Putamen (tissue), 1 donor: ENCODE measurements at regions not wholly inside any gene's neighbourhood (a gene's known extent, or its start where the extent isn't known, plus 50 kb on each side); places are given as distances from the start of the nearest gene placed in this dataset.

Experiments used
- DNase-seq: peaks from one replicate; pipeline ENCODE4 v3.0.0-alpha.2; 2016; ENCODE audit warnings: low spot score

DNA sequence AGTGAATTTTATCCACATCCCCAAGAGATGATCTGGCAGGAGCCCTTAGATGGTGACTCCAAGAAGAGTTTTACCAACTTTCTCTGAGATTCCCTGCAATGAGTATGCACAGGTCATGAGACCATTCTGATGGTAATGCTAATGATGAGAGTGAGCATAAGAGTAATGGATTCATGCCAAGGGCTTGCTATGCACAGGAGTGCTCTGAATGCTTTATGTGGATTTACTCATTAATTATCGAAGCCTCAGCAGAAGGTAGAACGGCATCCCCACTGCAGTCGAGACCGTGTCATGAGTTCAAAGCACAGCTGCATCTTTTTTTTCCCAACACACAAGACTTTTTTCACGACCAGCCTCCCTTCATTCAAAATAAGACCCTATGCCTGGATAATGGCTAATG is 355.0 kb downstream of the RAB28 start:
- no peak for DNase-seq

DNA sequence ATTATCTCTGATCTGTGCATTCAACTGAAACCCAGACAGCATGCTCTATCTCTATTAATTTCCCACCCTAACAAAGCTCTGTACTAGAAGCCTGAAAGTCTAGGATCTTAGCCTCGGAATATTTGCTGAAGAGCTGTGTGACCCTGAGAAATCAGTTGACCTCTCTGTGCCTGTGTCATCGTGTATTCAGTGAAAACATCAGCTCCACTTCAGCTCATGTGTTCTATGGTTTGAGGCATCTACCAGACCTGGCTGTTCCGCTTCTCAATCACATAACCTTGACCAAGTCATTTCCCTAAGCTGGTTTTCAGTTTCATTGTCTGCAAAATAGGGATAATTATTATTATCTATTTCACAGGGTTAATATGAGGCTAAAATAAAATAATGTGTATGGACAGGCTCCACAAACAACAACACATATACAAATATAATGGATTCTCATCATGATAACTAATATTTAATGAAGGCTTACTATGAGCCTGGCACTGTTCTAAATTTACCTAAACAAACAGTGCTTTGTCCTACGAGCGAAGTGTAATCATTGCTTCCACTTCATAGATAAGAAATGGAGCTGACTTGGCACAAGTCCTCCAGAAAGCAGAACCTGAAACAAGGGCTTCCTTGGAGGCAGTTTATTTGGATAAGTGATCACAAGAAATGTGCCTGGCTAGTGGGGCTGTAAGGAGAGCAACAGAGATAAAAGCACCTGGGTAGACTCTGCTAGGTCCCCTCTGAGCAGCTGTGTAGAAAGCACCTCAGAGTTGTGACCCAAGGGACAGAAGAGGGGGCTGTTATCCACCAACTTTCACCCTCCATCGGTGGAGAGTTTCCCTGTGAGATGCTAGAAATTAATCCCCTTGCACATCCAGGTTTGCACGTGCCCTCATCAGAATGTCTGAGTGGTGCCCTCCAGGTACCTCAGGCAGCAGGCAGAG is 356.9 kb downstream of the RAB28 start:
- DNase-seq: no peak

DNA sequence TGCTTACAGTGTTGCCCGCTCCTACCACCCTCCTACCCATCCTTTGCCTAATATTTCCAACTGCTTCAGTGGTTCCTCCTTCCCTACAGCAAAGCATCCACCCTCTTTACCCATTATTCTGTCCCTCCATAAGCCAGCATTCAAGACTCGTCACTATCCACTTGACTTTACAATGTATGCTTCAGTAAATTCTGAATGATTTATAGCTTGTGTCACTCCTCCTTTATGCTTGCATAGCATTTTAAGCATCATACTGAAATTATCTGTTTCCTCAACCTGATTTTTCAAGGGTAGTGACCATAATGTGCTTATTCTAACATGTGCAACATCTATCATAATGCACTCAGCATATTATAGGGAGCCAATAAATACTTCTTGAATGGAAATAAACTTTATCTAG is 365.5 kb downstream of the RAB28 start:
- DNase-seq: no peak

DNA sequence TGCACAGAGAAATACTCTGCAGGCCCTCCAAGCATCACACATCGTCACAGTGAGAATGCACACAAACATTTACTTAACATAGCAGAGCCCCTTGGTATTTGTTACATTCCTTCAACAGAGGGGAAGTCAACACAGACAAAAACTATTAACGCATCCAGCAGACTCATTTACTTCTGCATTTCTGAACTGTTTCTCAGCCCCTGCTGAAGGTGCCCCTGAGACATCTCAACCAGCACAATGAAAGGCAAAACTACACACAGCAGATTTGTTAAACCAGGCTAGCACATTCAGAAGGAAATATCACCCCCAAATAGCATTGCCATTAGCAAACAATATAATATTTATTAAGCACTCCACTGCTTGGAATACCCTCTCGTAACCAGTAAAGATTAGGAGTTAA is 367.0 kb downstream of the RAB28 start:
- no peak for DNase-seq

DNA sequence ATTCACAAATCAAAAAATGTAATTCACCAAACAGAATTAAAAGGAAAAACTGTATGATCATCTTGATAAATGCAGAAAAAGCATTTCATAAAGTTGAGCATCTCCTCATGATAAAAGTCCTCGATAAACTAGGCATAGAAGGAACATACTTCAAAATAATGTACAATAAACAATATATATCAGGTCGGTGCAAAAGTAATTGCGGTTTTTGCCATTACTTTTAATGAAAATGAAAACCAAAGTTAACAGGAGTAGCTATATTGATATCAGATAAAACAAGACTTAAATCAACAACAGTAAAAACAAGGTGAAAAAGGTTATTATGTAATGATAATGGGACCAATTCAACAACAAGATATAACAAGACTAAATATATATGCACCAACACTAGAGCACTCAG is 372.1 kb downstream of the RAB28 start:
- no peak for DNase-seq

DNA sequence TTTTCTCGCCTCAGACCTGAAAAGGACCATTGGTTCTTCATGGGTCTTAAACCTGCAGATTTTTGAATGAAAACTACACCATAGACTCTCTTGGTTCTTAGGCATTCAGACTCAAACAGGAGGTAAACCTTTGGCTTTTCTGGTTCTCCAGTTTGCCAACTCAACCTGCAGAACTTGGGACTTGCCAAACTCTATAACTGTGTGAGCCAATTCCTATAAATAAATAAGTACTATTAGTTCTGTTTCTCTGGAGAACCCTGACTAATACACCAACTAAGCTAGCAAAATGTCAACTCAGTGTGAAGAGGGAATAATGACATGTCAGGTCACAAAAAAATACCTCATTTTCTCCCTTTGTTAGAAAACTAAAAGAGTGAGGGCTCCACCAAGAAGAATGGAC is 374.6 kb downstream of the RAB28 start:
- DNase-seq: no peak

DNA sequence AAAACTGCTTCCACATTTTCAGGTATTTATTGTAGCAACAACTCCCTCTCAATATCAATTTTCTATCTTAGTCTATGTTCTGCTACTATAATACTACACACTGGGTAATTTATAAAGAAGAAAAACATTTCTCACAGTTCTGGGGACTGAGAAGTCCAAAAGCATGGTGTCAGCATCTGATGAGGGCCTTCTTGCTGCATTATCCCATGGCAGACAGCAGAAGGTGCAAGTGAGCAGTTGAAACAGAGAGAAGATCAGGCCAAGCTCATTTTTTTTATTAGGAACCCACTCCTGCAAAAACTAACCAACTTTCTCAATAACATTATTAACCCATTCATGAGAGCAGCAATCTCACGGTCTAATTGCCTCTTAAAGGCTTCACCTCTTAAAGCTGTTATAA is 376.0 kb downstream of the RAB28 start:
- DNase-seq: no peak

DNA sequence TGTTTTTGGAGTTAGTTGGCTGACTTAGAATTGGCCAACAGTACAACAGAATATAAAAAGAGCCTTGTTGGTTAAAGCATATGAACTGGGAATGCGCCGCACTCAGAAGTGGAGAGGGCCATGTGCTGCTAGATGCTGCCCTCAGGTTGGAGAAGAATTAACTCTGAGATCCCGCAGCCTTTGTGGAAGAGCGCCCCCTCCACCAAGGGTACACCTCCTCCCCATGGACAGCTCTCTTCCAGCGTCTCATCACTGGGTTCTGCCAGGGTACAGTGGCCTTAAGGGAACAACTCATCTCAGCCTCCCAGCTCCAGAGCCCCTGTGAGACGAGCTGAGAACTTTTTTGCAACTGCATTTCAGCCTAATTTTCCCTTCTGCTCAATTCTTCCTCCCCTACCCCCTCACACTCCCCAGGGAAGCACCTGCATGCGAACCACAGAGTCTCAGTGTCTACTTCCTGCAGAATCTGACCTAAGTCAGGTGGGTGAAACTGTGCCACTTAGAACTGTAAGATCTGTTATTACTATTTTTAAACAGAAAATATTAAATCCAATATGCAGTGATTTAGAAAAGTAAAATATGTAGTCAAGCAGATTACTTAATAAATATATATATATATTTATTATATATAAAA is 380.6 kb downstream of the RAB28 start:
- DNase-seq: no peak

DNA sequence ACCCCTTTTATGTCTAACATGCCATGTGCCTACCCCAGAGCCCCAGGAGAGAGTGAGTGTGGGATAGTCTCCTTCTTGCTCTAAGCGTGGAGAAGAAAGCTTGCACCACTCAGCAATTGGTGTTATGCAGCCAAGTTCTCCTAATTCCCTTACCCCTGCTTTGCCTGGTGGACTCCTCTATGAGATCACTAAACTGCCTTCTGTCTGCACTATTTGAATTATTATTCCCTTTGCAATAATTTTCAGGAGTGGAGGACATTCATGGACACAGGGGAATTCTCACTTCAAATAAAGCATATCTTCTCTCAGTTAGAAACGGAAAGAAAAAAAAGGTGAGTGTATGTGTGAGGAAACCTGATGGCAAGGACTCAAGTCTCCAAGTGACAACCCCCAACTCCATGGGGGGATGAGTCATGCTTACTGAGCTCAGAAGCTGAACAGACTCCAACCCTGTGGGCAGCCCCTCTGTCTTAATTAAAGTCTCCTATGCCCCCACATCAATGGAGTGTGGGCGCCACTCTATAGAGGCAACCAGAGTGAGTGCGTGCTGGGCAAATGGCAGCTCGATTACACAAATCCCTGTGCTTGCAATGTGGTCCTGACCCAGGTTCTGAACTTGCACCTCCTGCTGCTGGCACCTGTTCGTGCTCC is 381.9 kb downstream of the RAB28 start:
- no peak for DNase-seq

DNA sequence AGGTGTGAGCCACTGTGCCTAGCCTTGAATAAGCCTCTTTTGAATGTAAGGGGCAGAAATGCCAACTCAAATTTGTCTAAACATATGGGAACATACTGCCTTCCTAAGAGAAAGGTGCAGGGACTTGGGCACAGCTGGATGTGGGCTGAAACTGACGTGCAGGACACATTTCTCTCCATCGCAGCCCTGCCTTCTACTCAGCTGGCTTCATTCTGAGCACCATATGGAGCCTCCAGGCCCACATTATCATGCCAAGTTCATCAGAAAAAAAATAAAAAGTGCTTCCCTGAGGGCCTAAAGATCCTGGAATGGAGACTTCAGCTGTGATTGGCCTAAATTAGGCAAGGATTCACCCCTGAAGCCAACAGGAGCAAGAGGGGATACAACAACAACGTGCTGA is 386.2 kb downstream of the RAB28 start:
- DNase-seq: no peak

DNA sequence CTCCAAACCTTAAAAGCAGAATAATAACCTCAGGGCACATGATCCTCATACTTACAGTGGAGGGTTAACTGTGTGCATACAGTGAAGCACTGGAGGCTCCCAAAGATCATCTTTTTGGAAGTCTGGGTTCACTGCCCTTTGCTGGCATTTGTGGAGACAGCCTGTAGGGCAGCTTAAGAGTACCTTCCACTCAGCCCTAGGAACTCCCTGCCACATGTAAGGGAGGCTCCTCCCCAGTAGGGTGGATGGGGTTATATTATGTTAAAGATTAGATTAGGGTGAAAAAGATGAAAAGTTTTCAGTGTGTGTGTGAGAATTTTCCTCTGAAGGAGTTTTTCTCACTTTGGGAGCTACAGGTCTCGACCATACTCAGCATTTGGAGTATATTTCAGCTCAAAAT is 388.4 kb downstream of the RAB28 start:
- no peak for DNase-seq

DNA sequence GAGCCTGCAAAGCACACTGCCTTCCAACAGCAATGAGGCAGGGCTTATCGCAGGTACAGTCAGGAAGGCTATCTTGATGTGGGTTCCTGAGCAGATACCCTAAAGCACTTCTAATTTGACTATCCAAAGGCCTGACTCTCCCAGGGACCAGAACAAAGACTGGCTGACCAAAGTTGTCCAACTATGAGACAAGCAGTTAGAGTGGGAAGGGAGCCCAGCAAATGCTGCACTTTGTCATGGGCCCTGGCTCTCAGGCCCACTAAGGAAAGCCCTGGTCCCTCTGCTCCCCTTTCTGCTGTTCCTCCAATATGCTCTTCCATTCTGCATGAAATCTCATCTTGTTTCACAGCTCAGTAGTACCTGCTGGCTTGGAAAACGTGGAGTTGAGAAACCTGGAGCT is 391.0 kb downstream of the RAB28 start:
- no peak for DNase-seq

DNA sequence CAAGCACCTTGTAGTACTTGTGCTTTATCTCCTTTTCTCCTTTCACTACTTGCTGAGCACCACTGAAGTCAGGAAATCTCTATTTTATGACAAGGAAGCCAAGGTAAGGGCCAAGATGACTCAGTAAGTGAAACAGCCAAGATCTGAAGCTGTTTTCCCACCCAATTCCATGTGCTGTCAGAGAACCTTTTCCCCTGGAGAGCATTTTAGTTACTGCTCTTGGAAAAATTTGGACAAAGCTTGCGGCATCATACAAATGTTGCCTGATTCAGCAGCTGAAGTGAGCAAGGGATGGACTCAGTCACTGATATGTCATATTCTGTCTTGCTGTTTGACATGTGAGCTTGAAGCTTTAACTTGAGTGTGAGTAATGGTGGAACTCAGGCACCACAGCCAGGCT is 391.4 kb downstream of the RAB28 start:
- DNase-seq: no peak

DNA sequence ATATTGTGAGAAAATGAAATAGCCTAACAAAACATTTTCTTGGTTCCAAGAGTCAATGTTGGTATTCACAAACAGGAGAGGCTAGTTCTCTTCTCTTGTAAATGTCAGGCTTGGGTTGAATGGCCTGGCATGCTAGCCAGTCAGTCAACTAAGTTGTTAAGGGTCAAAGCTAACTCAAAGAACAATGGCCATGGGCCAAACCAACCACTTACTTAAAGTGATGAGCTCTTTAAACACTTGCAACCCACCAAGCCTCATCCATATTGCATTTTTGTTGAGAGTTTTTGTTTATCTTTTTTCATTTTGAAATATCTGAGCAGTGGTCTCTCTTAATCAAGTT is 394.5 kb downstream of the RAB28 start:
- DNase-seq: no peak

DNA sequence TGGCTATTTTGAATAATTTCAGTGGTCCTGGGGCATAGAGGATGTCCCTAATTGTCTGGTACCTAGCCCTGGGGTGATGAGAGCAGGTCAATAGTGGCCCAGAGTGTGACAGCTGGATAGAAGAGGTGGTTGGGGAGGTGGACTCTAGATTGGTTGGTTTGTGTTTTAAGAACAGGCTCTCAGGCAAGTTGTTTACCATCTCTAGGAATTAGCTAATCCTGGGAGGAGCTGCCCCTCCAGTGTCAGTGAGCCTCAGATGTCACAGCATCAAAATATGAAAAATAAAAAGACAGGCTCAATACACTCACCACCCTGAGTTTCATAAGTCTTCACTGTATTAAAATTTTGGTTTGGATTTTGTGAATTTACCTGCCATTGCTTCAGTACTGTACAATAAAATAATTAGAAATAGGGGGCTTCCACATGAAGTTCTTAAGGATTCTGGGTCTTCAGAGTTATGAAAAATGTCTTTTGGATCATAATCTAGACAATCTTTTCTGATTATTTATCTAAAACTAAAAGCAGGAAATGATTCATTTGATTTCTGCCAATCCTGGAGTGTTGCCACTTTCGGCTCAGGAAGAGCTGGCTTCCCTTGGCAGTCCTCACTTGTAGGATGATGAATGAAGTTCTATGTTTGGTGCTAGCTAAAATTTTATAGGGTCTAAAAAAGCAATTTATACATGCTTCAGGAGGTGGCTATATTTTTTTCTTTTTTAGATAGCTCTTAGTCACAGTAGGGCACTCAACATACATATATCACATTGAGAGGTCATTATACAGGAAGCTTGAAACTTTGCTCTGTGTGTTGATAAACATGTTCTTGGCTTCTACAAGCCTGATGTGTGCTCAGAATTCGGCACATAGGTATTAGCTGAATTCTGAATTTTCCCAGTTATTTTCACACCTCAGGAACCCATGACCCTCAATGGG is 395.1 kb downstream of the RAB28 start:
- DNase-seq: no peak

DNA sequence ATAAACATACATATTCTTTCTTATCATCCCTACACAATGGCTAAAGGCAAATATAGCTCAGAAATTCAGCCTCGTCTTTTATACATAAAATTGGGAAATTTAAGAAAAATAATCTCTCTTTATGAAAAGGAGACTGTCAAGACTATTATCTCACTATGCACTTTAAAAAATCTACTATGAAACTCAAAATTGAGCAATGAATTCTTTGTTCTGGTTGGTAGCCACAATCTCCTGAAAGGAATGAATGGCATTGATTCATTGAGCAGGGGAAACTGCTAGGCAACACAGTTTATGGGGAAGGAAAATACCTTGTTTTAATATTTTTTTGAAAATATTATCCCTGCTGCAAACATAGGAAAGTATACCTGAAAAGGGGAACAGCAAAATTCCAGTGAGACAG is 397.1 kb downstream of the RAB28 start:
- DNase-seq: no peak

DNA sequence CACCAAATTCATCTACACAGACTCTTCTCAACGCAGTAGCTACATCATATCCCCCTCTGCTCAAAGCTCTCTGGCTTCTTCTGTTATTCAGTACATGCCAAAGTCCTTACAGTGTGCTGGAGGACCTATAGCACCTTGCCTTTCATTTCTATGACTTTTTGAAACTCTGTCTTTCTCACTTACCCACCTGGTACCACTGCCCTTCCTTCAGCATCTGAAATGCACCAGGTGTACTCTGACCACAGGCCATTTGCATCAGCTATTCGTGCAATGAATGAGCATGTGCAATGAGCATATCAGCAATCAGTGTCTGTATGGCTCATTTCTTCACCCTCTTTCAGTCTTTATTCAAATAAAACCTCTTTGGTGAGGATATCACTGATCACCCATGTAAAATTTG is 399.9 kb downstream of the RAB28 start:
- DNase-seq: no peak

DNA sequence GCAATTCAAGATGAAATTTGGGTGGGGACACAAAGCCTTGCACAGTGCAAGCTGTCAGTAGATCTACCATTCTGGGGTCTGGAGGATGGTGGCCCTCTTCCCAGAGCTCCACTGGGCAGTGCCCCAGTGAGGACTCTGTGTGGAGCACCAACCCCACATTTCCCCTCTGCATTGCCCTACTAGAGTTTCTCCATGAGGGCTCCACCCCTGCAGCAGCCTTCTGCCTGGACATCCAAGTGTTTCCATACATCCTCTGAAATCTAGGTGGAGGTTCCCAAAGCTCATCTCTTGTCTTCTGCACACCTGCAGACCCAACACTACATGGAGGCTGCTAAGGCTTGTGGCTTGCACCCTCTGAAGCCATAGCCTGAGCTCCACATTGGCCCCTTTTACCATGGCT is 402.3 kb downstream of the RAB28 start:
- no peak for DNase-seq

DNA sequence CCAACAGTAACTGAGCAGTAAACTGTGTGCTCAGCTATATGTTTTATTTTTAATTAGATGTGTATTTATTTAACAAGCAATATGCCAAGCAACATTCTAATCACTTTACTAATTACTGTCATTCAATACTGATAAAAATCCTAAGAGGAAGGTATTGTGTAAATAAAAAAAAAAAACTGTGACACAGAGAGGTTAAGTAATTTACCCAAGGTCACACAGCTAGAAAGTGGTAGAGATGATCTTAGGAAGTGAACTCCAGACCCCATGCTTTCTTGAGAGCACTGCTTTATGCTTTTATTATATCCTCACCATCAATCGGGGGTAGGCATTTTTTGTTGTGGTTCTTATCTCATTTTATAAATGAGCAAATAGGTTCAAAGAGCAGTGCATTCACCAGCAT is 417.1 kb downstream of the RAB28 start:
- no peak for DNase-seq

DNA sequence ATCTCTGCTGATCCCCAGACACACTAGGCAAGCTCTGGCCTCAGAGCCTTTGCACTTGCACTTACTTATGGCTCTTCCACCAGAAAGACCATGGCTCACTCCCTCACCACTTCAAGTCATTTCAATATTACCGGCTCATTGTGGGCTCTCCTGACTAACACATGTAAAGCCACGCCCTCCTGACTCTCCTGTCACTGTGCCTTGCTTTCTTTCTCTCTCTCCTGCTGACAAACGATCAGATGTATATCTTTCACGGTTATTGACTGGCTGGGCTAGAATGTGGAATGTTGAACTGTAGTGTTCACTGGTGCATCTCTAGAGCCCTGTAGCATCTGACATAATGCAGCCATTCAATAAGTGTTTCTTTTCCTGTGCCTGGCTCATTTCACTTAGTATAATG is 425.1 kb downstream of the RAB28 start:
- no peak for DNase-seq

DNA sequence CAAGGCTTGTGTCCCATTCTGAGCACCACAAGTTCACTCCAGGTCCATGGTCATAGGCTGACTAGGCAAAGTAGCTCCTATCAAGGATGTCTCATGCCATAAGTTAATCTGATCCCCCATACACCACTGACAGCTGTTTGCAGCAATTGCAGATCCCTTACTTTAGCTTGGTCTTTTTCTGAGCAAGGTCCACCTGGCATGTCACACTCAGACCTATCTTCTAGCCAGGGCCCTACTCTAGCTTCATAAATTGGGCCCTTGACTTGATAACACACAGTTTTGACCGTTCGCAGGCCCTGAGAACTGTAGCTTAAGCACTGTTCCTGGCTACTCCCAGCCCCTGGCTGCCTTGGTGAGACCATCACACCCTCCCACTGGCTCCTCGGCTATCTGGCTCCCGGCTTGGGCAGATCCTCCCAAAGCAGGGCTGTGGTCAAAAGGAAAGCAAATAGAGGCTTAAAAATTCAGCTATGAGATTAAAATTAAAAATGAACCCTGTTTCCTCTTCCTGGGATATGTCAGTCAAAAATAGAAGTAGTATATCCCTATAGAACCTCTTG is 427.4 kb downstream of the RAB28 start:
- no peak for DNase-seq

DNA sequence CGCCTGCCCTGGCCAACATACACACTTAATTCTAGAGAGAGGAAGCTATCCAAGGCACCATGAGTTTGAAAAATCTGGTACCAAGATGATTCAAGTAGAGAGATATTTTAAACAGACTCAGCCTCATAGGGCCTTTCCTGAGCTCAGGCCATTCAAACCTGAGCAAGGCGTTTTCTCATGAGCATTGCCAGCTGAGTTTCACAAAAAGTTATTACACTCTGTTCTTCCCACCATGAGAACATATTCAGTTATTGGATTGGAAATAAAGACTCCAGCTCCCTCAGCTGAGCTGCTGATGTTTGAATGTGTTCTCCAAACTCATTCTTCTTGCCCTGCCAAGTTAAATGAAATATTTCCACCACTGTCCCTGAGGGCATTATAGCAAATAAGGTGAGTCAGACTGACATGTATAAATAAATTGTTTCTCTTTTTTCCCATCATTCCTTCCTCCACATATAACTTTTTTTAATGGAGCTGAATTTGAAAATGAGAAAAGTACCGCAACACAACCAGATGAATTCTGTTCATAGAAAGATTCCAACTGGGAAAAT is 429.6 kb downstream of the RAB28 start:
- no peak for DNase-seq
